Prostate gland (tissue), 2 donors: ENCODE measurements at regions not wholly inside any gene's neighbourhood (a gene's known extent, or its start where the extent isn't known, plus 50 kb on each side); places are given as distances from the start of the nearest gene placed in this dataset.

Experiments used
- POLR2A ChIP-seq: fragments of 450-650 bp; IDR thresholded peaks from one replicate; pipeline ENCODE4 v1.6.1; 2016; ENCODE audit warnings: antibody characterized with exemption, mild to moderate bottlenecking
- POLR2AphosphoS5 ChIP-seq: sonication (generic); formaldehyde crosslinking; IDR thresholded peaks from one replicate; pipeline ENCODE4 v1.6.1; 2017; ENCODE audit warnings: antibody characterized with exemption
- TF ChIP-seq, protein P1 (sequence below), 4 experiments: fragments of 200-600 bp in 2 of 4; fragments of 450-650 bp in 2 of 4; sonication (generic) in 2 of 4; IDR thresholded peaks; 1 replicate in 3 of 4; 2 replicates in 1 of 4; pipeline ENCODE4 v1.5.1; 2016 to 2019; ENCODE audit warnings: antibody characterized with exemption in 4 of 4, mild to moderate bottlenecking in 2 of 4, moderate library complexity in 2 of 4

DNA sequence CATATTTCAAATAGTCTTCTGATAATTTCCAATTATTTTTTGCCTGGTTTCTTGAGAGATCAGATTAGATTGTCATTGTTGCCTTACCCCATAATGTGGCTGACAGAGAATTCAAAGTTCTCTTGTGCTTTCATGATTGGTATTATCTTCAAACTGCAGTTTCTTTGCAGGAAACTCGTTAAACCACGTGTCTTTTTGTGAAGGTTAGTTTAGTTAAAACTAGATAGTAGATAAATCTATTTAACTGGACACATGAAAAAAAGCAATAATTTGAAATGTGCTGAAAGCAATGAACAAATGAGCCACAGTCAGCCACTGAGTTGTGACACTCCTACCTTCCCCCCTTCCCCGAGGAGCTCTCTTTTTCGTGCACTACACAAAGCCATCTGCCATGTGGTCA is 327.5 kb upstream of the UMPS start:
- TF ChIP-seq, protein P1, sequence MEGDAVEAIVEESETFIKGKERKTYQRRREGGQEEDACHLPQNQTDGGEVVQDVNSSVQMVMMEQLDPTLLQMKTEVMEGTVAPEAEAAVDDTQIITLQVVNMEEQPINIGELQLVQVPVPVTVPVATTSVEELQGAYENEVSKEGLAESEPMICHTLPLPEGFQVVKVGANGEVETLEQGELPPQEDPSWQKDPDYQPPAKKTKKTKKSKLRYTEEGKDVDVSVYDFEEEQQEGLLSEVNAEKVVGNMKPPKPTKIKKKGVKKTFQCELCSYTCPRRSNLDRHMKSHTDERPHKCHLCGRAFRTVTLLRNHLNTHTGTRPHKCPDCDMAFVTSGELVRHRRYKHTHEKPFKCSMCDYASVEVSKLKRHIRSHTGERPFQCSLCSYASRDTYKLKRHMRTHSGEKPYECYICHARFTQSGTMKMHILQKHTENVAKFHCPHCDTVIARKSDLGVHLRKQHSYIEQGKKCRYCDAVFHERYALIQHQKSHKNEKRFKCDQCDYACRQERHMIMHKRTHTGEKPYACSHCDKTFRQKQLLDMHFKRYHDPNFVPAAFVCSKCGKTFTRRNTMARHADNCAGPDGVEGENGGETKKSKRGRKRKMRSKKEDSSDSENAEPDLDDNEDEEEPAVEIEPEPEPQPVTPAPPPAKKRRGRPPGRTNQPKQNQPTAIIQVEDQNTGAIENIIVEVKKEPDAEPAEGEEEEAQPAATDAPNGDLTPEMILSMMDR (IDR thresholded peaks at IDR 0.05) = no peak
- TF ChIP-seq POLR2A = no peak
- no peak for TF ChIP-seq POLR2AphosphoS5
